ENCODE measurements at regions not wholly inside any gene's neighbourhood (a gene's known extent, or its start where the extent isn't known, plus 50 kb on each side); places are given as distances from the start of the nearest gene placed in this dataset.

- no peaks in the 10 kb centered on the region for H3K9me3 ChIP-seq (ENCODE audit: low read length)
- H3K27me3 ChIP-seq (ENCODE audit: control insufficient read depth in 1 of 2, insufficient read depth in 2 of 2, low read length in 2 of 2): no peaks in the 10 kb centered on the region
- peak overlapping the region in 1 of 3 experiments; percentile 19; a peak in 2 of 6 replicates for H3K4me3 ChIP-seq (replicated peaks in 1 of 3; ENCODE audit: insufficient read depth in 1 of 3, low read depth in 2 of 3, low read length in 3 of 3)
- ATAC-seq (peak; percentile 57), FAIRE-seq (peak; percentile 36), DNase-seq (ENCODE audit: low spot score) (peak; percentile 65)
- in situ Hi-C loops (cut with HindIII; ENCODE audit: extremely low pct_ligation_motif_present, low pct_unique_long_range_greater_than_20kb) (no loop called here), intact Hi-C loops (cut with micrococcal nuclease; ENCODE audit: unreplicated experiment) (no loop called here)
- TF ChIP-seq SMYD3 (CRISPR knock-in tag; IDR thresholded peaks at IDR 0.05) (no peak), CEBPB (IDR thresholded peaks at IDR 0.05; ENCODE audit: borderline replicate concordance, low read depth, low read length) (peak; percentile 39; the same call in 1 of the 2 replicates), ZGPAT (CRISPR knock-in tag; IDR thresholded peaks at IDR 0.05) (0 out of 2 replicates have a peak, but pooled peaks have one; percentile 31), ZBTB43 (CRISPR knock-in tag; conservative IDR thresholded peaks at IDR 0.05) (no peak), MIXL1 (CRISPR knock-in tag; IDR thresholded peaks at IDR 0.05) (no peak), CENPT (CRISPR knock-in tag; IDR thresholded peaks at IDR 0.05; ENCODE audit: low read depth) (no peak), SOX13 (IDR thresholded peaks at IDR 0.05) (no peak), SOX13 (CRISPR knock-in tag; conservative IDR thresholded peaks at IDR 0.05 in 1 of 2, IDR thresholded peaks at IDR 0.05 in 1 of 2) (peak in 1 of 2 experiments; percentile 34; a peak in 1 of 4 replicates), SOX5 (CRISPR knock-in tag; IDR thresholded peaks at IDR 0.05; ENCODE audit: borderline replicate concordance) (peak; percentile 27; the same call in 1 of the 2 replicates), SMAD9 (CRISPR knock-in tag; IDR thresholded peaks at IDR 0.05) (no peak), PAF1 (CRISPR knock-in tag; IDR thresholded peaks at IDR 0.05) (no peak), SATB2 (CRISPR knock-in tag; IDR thresholded peaks at IDR 0.05) (no peak), SYNCRIP (IDR thresholded peaks at IDR 0.05; ENCODE audit: insufficient read depth, low read depth, low read length) (no peak), CEBPG (CRISPR knock-in tag; IDR thresholded peaks at IDR 0.05) (peak; percentile 55), ATF4 (CRISPR knock-in tag; IDR thresholded peaks at IDR 0.05) (peak in 1 of 2 experiments; percentile 79; a peak in 2 of 4 replicates), HMG20A (CRISPR knock-in tag; IDR thresholded peaks at IDR 0.05; ENCODE audit: borderline replicate concordance) (peak; percentile 48; the same call in 1 of the 2 replicates), GATAD2A (CRISPR knock-in tag; IDR thresholded peaks at IDR 0.05) (peak; percentile 72; the same call in 1 of the 2 replicates), ZNF432 (CRISPR knock-in tag; IDR thresholded peaks at IDR 0.05; ENCODE audit: borderline replicate concordance) (no peak), SOX6 (IDR thresholded peaks at IDR 0.05) (no peak), SOX6 (CRISPR knock-in tag; IDR thresholded peaks at IDR 0.05) (peak; percentile 51; the same call in 1 of the 2 replicates)
- 3% methylated on average over 2 of the region's 2 CpGs for WGBS (ENCODE audit: low lambda C conversion rate)
- H3K9ac ChIP-seq (ENCODE audit: insufficient read depth, low read depth, low read length): no peak overlapping the region
- H3K4me2 ChIP-seq (ENCODE audit: low read depth, low read length): peak overlapping the region; percentile 48
- peak overlapping the region; percentile 29 for H2AFZ ChIP-seq (ENCODE audit: low read length)
- H3K79me2 ChIP-seq (ENCODE audit: insufficient read depth, low read length): no peaks in the 10 kb centered on the region
- no TSS peak for BruUV-seq (replicated peaks)
- CTCF ChIA-PET (ENCODE audit: low intra/inter-chr PET ratio, low total read pairs): no interaction called here
- POLR2A ChIA-PET: no interaction called here
- no peaks in the 10 kb centered on the region for H3K36me3 ChIP-seq (replicated peaks in 1 of 2; ENCODE audit: control insufficient read depth in 1 of 2, insufficient read depth in 2 of 2, low read length in 2 of 2)
- H4K20me1 ChIP-seq (ENCODE audit: insufficient read depth, low read length): no peaks in the 10 kb centered on the region
- no peak overlapping the region for H3K27ac ChIP-seq (ENCODE audit: extremely low read length, insufficient read depth, low read length)
- H3K4me1 ChIP-seq (ENCODE audit: insufficient read depth, low read length): peaks cover 37% of the 10 kb centered on the region
Measured at GRCh38 chr9:72454871-72455491, 66.4 kb upstream of the TMC1 start.
